ENCODE measurements at regions not wholly inside any gene's neighbourhood (a gene's known extent, or its start where the extent isn't known, plus 50 kb on each side); places are given as distances from the start of the nearest gene placed in this dataset.
"Not testable (repeated sequence)": the region's sequence is repeated elsewhere in the genome, so short reads cannot be mapped to it uniquely, and the experiment has no call there.

- Histone ChIP-seq H3K9ac (ENCODE audit: low read depth, low read length) (no peak overlapping the region), H3K9me3 (ENCODE audit: control insufficient read depth, insufficient read depth, low read length) (no peaks in the 10 kb centered on the region), H3K4me1 (ENCODE audit: insufficient read depth, low read length) (no peaks in the 10 kb centered on the region)
These were observed 193.9 kb downstream of the SYK start for GRCh38 chr9:90995516-90995915.

GRCh38 chr9:90996154-90997065 lies 194.8 kb downstream of the SYK start:
- Histone ChIP-seq H3K4me1 (ENCODE audit: insufficient read depth, low read length) (no peaks in the 10 kb centered on the region), H3K36me3 (ENCODE audit: insufficient read depth, low read length) (no peaks in the 10 kb centered on the region), H3K9me3 (ENCODE audit: control insufficient read depth, insufficient read depth, low read length) (no peaks in the 10 kb centered on the region), H3K9ac (ENCODE audit: low read depth, low read length) (no peak overlapping the region)

More at GRCh38 chr9:90995516-90995915, 193.9 kb downstream of the SYK start:
- no peaks in the 10 kb centered on the region for H3K36me3 ChIP-seq (ENCODE audit: insufficient read depth, low read length)

- no peak overlapping the region for H3K9ac ChIP-seq (ENCODE audit: low read depth, low read length)
These were observed 197.0 kb downstream of the SYK start for GRCh38 chr9:90998573-90998972.

GRCh38 chr9:90999425-91000397 lies 198.1 kb downstream of the SYK start:
- Histone ChIP-seq H3K9me3 (ENCODE audit: control insufficient read depth, insufficient read depth, low read length) (peaks cover 11% of the 10 kb centered on the region), H3K9ac (ENCODE audit: low read depth, low read length) (no peak overlapping the region), H3K4me1 (ENCODE audit: insufficient read depth, low read length) (no peaks in the 10 kb centered on the region), H3K36me3 (ENCODE audit: insufficient read depth, low read length) (no peaks in the 10 kb centered on the region)

More at GRCh38 chr9:90998573-90998972, 197.0 kb downstream of the SYK start:
- Histone ChIP-seq H3K36me3 (ENCODE audit: insufficient read depth, low read length) (no peaks in the 10 kb centered on the region), H3K4me1 (ENCODE audit: insufficient read depth, low read length) (no peaks in the 10 kb centered on the region), H3K9me3 (ENCODE audit: control insufficient read depth, insufficient read depth, low read length) (peaks cover 11% of the 10 kb centered on the region)

- H3K36me3 ChIP-seq (ENCODE audit: insufficient read depth, low read length): no peaks in the 10 kb centered on the region
- H3K4me1 ChIP-seq (ENCODE audit: insufficient read depth, low read length): no peaks in the 10 kb centered on the region
- peaks cover 11% of the 10 kb centered on the region for H3K9me3 ChIP-seq (ENCODE audit: control insufficient read depth, insufficient read depth, low read length)
- H3K9ac ChIP-seq (ENCODE audit: low read depth, low read length): no peak overlapping the region
These were observed 199.6 kb downstream of the SYK start for GRCh38 chr9:91001146-91001611.

- no peak overlapping the region for H3K9ac ChIP-seq (ENCODE audit: low read depth, low read length)
- H3K4me1 ChIP-seq (ENCODE audit: insufficient read depth, low read length): no peaks in the 10 kb centered on the region
- H3K9me3 ChIP-seq (ENCODE audit: control insufficient read depth, insufficient read depth, low read length): peaks cover 11% of the 10 kb centered on the region
- no peaks in the 10 kb centered on the region for H3K36me3 ChIP-seq (ENCODE audit: insufficient read depth, low read length)
These were observed 202.9 kb downstream of the SYK start for GRCh38 chr9:91004484-91004883.

GRCh38 chr9:91004992-91005391 lies 203.4 kb downstream of the SYK start:
- Histone ChIP-seq H3K4me1 (ENCODE audit: insufficient read depth, low read length) (no peaks in the 10 kb centered on the region), H3K9ac (ENCODE audit: low read depth, low read length) (no peak overlapping the region)

GRCh38 chr9:91006046-91006445 lies 204.4 kb downstream of the SYK start:
- H3K9me3 ChIP-seq (ENCODE audit: control insufficient read depth, insufficient read depth, low read length): peaks cover 11% of the 10 kb centered on the region
- no peaks in the 10 kb centered on the region for H3K36me3 ChIP-seq (ENCODE audit: insufficient read depth, low read length)
- no peak overlapping the region for H3K9ac ChIP-seq (ENCODE audit: low read depth, low read length)
- H3K4me1 ChIP-seq (ENCODE audit: insufficient read depth, low read length): no peaks in the 10 kb centered on the region

More at GRCh38 chr9:91004992-91005391, 203.4 kb downstream of the SYK start:
- H3K36me3 ChIP-seq (ENCODE audit: insufficient read depth, low read length): no peaks in the 10 kb centered on the region
- peaks cover 11% of the 10 kb centered on the region for H3K9me3 ChIP-seq (ENCODE audit: control insufficient read depth, insufficient read depth, low read length)

- Histone ChIP-seq H3K4me1 (ENCODE audit: insufficient read depth, low read length) (no peaks in the 10 kb centered on the region), H3K36me3 (ENCODE audit: insufficient read depth, low read length) (no peaks in the 10 kb centered on the region), H3K9ac (ENCODE audit: low read depth, low read length) (no peak overlapping the region), H3K9me3 (ENCODE audit: control insufficient read depth, insufficient read depth, low read length) (no peaks in the 10 kb centered on the region)
These were observed 206.9 kb downstream of the SYK start for GRCh38 chr9:91008568-91008967.

GRCh38 chr9:91011891-91012290 lies 210.3 kb downstream of the SYK start:
- no peaks in the 10 kb centered on the region for H3K36me3 ChIP-seq (ENCODE audit: insufficient read depth, low read length)
- no peaks in the 10 kb centered on the region for H3K4me1 ChIP-seq (ENCODE audit: insufficient read depth, low read length)
- no peaks in the 10 kb centered on the region for H3K9me3 ChIP-seq (ENCODE audit: control insufficient read depth, insufficient read depth, low read length)
- no peak overlapping the region for H3K9ac ChIP-seq (ENCODE audit: low read depth, low read length)

- H3K9me3 ChIP-seq (ENCODE audit: control insufficient read depth, insufficient read depth, low read length): no peaks in the 10 kb centered on the region
- H3K36me3 ChIP-seq (ENCODE audit: insufficient read depth, low read length): no peaks in the 10 kb centered on the region
- no peak overlapping the region for H3K9ac ChIP-seq (ENCODE audit: low read depth, low read length)
- H3K4me1 ChIP-seq (ENCODE audit: insufficient read depth, low read length): no peaks in the 10 kb centered on the region
These were observed 211.6 kb downstream of the SYK start for GRCh38 chr9:91012933-91013841.

- H3K4me1 ChIP-seq (ENCODE audit: insufficient read depth, low read length): no peaks in the 10 kb centered on the region
- H3K9me3 ChIP-seq (ENCODE audit: control insufficient read depth, insufficient read depth, low read length): no peaks in the 10 kb centered on the region
- H3K36me3 ChIP-seq (ENCODE audit: insufficient read depth, low read length): no peaks in the 10 kb centered on the region
- H3K9ac ChIP-seq (ENCODE audit: low read depth, low read length): no peak overlapping the region
These were observed 215.6 kb downstream of the SYK start for GRCh38 chr9:91017245-91017644.

- not testable (repeated sequence) for H3K9ac ChIP-seq (ENCODE audit: low read depth, low read length); H3K4me1 ChIP-seq (ENCODE audit: insufficient read depth, low read length); H3K9me3 ChIP-seq (ENCODE audit: control insufficient read depth, insufficient read depth, low read length); H3K36me3 ChIP-seq (ENCODE audit: insufficient read depth, low read length)
These were observed 218.3 kb downstream of the SYK start for GRCh38 chr9:91019871-91020270.
